Calu3 (cell line): ENCODE measurements at regions not wholly inside any gene's neighbourhood (a gene's known extent, or its start where the extent isn't known, plus 50 kb on each side); places are given as distances from the start of the nearest gene placed in this dataset.

ENCODE experiments used
- BruUV-seq: library from RNA; stranded (reverse); fragments of 400-500 nt; replicated peaks from 2 replicates; lab custom pipeline; 2021; lab: Mats Ljungman, UMichigan
- CTCF ChIA-PET: fragments of 300-600 bp; sonication (Branson Sonifier 250); formaldehyde crosslinking; loops from one replicate; lab custom pipeline; 2022; ENCODE audit warnings: antibody characterized with exemption; lab: Charles Lee
- DNase-seq: peaks from one replicate; pipeline ENCODE4 v3.0.0; 2022
- H3K27ac Mint-ChIP-seq: one replicate; pipeline ENCODE4 v1.8.0; 2022; ENCODE audit warnings: mixed read lengths; ENCODE audit not compliant: unreplicated experiment
- H3K27me3 Mint-ChIP-seq: one replicate; pipeline ENCODE4 v1.8.0; 2022; ENCODE audit warnings: mixed read lengths; ENCODE audit not compliant: unreplicated experiment
- H3K36me3 Mint-ChIP-seq: one replicate; pipeline ENCODE4 v1.8.0; 2022; ENCODE audit warnings: mild to moderate bottlenecking, moderate library complexity, mixed read lengths; ENCODE audit not compliant: insufficient read depth, unreplicated experiment
- H3K4me1 Mint-ChIP-seq: one replicate; pipeline ENCODE4 v1.8.0; 2022; ENCODE audit warnings: mild to moderate bottlenecking, low read depth, mixed read lengths; ENCODE audit not compliant: unreplicated experiment
- H3K4me3 Mint-ChIP-seq: one replicate; pipeline ENCODE4 v1.8.0; 2022; ENCODE audit warnings: mild to moderate bottlenecking, low read depth, moderate library complexity, mixed read lengths; ENCODE audit not compliant: unreplicated experiment
- H3K9me3 Mint-ChIP-seq: one replicate; pipeline ENCODE4 v1.8.0; 2022; ENCODE audit warnings: low read depth, mixed read lengths; ENCODE audit not compliant: unreplicated experiment
- intact Hi-C: fragments of 100-400 bp; cut with micrococcal nuclease; formaldehyde crosslinking; loops from one replicate; pipeline ENCODE4 v1.10.0; 2022; ENCODE audit not compliant: unreplicated experiment
- TF ChIP-seq, protein P1 (sequence below): fragments of 200-600 bp; IDR thresholded peaks from one replicate; pipeline ENCODE4 v1.8.0; 2022; ENCODE audit warnings: antibody characterized with exemption; ENCODE audit not compliant: unreplicated experiment

DNA sequence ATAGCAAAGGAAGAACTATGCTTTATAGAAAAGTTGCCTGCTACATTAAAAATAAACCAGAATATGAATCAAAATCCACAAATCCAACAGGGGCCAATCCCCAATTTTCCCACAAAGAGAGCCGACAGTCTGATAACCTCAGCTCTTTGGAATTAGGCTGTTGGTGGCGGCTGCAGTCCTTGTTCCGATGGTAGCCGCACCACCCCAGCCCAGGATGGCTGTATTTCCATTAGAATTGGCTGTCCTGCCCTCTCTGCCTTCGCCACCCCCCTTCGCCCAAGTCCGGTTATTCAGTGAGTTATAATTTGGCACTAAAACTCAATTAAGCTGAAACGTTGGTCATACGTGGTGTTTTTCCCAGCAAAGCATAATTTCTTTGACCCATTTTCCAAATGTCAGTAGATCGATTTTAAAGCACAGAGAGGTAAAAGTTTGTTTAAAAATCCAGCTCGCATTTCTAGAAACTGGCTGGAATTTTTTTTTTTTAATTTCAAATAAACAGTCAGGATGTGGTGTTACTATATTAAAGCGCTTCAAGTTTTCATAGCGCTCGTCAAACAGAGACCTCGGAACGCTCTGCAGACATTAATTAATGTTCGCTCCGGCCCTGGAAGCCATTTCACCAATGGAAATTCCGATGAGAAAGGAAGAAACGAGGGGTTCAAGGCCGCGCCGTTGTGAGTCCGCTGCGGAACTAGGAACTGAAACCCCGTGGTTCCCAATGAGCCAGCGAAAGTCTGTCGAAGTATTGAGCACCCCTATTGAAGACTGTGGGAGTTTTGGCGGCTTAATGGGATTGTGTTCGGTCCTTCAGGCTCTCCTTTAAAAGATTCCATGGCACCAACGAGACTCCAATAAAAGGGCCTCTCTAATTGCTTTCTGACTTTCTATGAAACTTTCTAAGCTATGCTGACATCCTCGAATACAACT lies 104.8 kb upstream of the DIO3 start:
- H3K36me3 Mint-ChIP-seq = no peaks in the 10 kb centered on the region
- no peak overlapping the region for H3K27ac Mint-ChIP-seq
- no peak overlapping the region for H3K4me3 Mint-ChIP-seq

DNA sequence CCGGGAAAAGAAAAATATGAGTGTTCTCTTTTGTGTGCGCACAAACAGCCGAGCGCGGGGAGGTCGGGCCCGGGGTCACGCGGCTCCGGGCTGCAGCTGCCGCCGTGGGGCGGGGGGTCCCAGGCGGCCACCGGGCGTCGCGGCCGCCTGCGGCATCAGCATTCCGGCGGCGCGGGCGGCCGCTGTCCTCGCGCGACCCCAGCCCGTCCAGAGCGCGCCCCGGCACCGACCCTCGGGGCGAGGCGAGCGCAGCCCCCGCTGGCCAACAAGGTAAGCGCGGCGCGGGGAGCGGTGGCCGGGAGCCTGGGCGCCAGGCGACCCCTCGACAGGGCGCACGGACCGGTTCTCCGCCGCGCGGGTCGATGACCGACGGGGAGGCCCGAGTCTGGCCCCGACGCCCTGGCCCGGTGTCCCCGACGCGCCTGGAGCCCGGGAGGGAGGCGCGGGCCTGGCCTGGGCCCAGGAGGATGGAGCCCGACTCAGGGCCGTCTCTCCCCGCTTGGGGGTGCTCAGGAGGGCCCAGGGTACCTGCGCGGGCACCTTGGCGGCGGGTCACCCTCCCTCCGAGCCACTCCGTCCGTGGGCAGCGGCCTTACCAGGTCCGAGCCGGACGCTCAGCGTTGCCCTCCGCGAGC lies 103.9 kb upstream of the DIO3 start:
- intact Hi-C loops = no loop called here
- BruUV-seq = no TSS peak
- no peaks in the 10 kb centered on the region for H3K36me3 Mint-ChIP-seq
- no peak for DNase-seq
- no peaks in the 10 kb centered on the region for H3K27me3 Mint-ChIP-seq
- no peak overlapping the region for H3K27ac Mint-ChIP-seq
- H3K9me3 Mint-ChIP-seq = no peaks in the 10 kb centered on the region
- TF ChIP-seq, protein P1, sequence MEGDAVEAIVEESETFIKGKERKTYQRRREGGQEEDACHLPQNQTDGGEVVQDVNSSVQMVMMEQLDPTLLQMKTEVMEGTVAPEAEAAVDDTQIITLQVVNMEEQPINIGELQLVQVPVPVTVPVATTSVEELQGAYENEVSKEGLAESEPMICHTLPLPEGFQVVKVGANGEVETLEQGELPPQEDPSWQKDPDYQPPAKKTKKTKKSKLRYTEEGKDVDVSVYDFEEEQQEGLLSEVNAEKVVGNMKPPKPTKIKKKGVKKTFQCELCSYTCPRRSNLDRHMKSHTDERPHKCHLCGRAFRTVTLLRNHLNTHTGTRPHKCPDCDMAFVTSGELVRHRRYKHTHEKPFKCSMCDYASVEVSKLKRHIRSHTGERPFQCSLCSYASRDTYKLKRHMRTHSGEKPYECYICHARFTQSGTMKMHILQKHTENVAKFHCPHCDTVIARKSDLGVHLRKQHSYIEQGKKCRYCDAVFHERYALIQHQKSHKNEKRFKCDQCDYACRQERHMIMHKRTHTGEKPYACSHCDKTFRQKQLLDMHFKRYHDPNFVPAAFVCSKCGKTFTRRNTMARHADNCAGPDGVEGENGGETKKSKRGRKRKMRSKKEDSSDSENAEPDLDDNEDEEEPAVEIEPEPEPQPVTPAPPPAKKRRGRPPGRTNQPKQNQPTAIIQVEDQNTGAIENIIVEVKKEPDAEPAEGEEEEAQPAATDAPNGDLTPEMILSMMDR = no peak
- CTCF ChIA-PET = no interaction called here
- peaks cover 18% of the 10 kb centered on the region for H3K4me1 Mint-ChIP-seq
- H3K4me3 Mint-ChIP-seq = no peak overlapping the region

More for the DNA sequence above, 104.8 kb upstream of the DIO3 start:
- TF ChIP-seq, protein P1 = no peak
- Mint-ChIP-seq H3K27me3 (no peaks in the 10 kb centered on the region), H3K9me3 (no peaks in the 10 kb centered on the region), H3K4me1 (peaks cover 16% of the 10 kb centered on the region)
- DNase-seq = no peak
- BruUV-seq = no TSS peak
- intact Hi-C loops = no loop called here
- CTCF ChIA-PET = no interaction called here

DNA sequence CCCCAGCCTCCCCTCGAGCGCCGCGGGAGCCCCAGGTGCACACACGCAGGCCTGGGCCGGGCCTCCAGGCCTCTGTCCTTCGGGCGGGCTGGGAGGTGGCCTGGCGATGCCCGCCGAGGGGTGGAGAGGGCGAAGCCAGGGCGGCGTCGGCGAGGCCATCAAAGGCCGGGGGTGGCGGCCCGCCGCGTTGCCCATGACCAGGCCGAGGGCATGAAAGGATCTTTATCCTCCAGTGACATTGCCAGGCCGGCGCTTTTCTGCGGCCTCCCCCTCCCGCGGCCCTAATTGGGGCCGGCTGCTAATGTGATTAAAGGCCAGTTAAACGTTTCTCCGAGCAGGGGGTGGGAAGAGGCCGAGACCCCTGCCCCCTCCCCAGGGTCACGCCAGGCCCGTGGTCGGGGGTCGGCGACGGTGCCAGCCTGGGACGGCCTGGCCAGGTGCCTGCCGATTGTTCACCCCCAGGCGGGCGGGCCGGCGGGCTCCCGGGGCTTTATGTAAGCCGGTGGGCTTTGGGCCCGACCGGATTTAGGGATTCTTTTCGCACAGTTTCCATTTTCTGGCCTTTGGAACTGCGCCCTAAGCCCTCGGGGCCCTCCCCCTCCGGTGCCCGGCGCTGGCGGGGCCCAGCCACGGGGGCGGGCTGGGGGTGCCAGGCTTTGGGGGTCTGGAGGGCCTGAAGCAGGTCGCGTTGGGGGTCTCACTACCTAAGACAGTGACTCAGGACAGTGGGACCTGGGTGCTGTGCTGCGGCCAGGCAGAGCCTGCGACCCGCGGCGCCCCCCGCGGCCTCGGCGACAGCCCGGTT lies 103.2 kb upstream of the DIO3 start:
- H3K36me3 Mint-ChIP-seq = no peaks in the 10 kb centered on the region
- no peak for DNase-seq
- no peak overlapping the region for H3K4me3 Mint-ChIP-seq
- TF ChIP-seq, protein P1 = no peak
- no peaks in the 10 kb centered on the region for H3K9me3 Mint-ChIP-seq
- CTCF ChIA-PET = no interaction called here
- intact Hi-C loops = no loop called here
- peaks cover 18% of the 10 kb centered on the region for H3K4me1 Mint-ChIP-seq
- H3K27me3 Mint-ChIP-seq = no peaks in the 10 kb centered on the region
- BruUV-seq = no TSS peak
- H3K27ac Mint-ChIP-seq = no peak overlapping the region

DNA sequence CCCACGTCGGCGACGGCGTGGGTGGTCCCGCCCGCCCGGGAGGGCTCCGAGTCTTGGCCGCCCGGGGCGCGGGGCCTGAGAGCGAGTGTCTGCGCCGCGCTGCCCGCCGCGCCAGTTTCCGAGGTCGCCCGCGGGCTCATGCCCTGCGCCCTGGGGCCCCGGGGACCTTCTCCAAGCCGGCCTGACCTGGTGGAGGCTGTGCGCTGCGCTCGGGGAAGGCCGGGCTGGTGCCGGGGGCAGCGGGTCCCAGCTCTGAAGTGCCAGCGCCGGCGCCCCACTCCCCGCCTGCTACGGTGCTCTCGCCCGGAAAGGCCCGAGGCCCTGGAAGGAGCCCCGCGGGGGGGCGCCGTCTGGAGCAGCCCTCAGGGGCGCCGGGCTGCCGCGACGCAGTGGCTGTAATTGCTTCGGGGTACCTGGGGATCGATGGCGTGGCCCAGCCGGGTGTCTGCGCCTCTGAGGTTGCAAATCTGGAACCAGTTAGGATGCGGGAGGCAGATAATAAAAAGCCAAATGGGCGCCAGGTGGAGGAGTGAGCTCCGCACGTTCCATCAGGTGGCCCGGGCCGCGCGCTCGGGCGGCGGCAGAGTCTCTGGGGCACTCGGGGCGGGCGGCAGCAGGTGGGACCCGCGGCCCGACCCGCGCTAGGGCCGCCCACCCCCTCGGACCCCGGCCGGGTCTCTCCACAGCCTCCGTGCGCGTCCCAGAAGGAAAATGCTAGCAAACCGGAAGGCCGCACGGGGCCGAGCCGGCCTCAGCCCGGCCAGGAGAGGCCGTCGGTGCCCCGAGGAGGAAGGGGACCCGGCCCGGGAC lies 102.3 kb upstream of the DIO3 start:
- CTCF ChIA-PET = no interaction called here
- Mint-ChIP-seq H3K4me3 (peak overlapping the region; percentile 69), H3K9me3 (no peaks in the 10 kb centered on the region), H3K36me3 (no peaks in the 10 kb centered on the region), H3K27me3 (no peaks in the 10 kb centered on the region), H3K27ac (no peak overlapping the region), H3K4me1 (peaks cover 18% of the 10 kb centered on the region)
- DNase-seq = no peak
- BruUV-seq = no TSS peak
- TF ChIP-seq, protein P1 = no peak
- intact Hi-C loops = no loop called here
